MCF 10A (cell line): ENCODE measurements at regions not wholly inside any gene's neighbourhood (a gene's known extent, or its start where the extent isn't known, plus 50 kb on each side); places are given as distances from the start of the nearest gene placed in this dataset.
"Not testable (repeated sequence)": the region's sequence is repeated elsewhere in the genome, so short reads cannot be mapped to it uniquely, and the experiment has no call there.

ENCODE experiments used
- BruUV-seq: library from RNA; stranded (reverse); fragments of 400-500 nt; replicated peaks from 2 replicates; lab custom pipeline; 2021; lab: Mats Ljungman, UMichigan
- CTCF ChIA-PET: fragments of 300-600 bp; sonication (Branson Sonifier 250); formaldehyde crosslinking; extraction: SDS; loops from one replicate; lab custom pipeline; 2021; ENCODE audit warnings: antibody characterized with exemption, inconsistent platforms; lab: Yijun Ruan, JAX
- POLR2A ChIA-PET: fragments of 300-600, 350-650 bp; sonication (Branson Sonifier 250); formaldehyde crosslinking; extraction: SDS; loops from one replicate; lab custom pipeline; 2020; ENCODE audit warnings: antibody characterized with exemption, inconsistent platforms; lab: Yijun Ruan, JAX
- DNase-seq: peaks from one replicate; pipeline ENCODE4 v3.0.0-alpha.2; 2018; ENCODE audit not compliant: unreplicated experiment
- H3K27ac Mint-ChIP-seq: one replicate; pipeline ENCODE4 v1.8.0; 2022; ENCODE audit warnings: mild to moderate bottlenecking, low read depth, mixed read lengths; ENCODE audit not compliant: unreplicated experiment
- H3K27me3 Mint-ChIP-seq: one replicate; pipeline ENCODE4 v1.8.0; 2022; ENCODE audit warnings: mixed read lengths; ENCODE audit not compliant: insufficient read depth, unreplicated experiment
- H3K36me3 Mint-ChIP-seq: one replicate; pipeline ENCODE4 v1.8.0; 2022; ENCODE audit warnings: mild to moderate bottlenecking, moderate library complexity, mixed read lengths; ENCODE audit not compliant: insufficient read depth, unreplicated experiment
- H3K4me1 Mint-ChIP-seq: one replicate; pipeline ENCODE4 v1.8.0; 2022; ENCODE audit warnings: mixed read lengths; ENCODE audit not compliant: insufficient read depth, unreplicated experiment
- H3K4me3 Mint-ChIP-seq: one replicate; pipeline ENCODE4 v1.8.0; 2022; ENCODE audit warnings: mild to moderate bottlenecking, moderate library complexity, mixed read lengths; ENCODE audit not compliant: unreplicated experiment
- H3K9me3 Mint-ChIP-seq: one replicate; pipeline ENCODE4 v1.8.0; 2022; ENCODE audit warnings: mixed read lengths; ENCODE audit not compliant: unreplicated experiment
- CTCF ChIP-seq: fragments of 200-600 bp; IDR thresholded peaks from one replicate; pipeline ENCODE4 v1.8.0; 2022; ENCODE audit warnings: antibody characterized with exemption, mild to moderate bottlenecking; ENCODE audit not compliant: unreplicated experiment
- intact Hi-C: fragments of 100-400 bp; cut with micrococcal nuclease; formaldehyde crosslinking; loops from 2 replicates; pipeline ENCODE4 v1.14.1; 2022

GRCh38 chr22:22316589-22316988 lies 72.0 kb downstream of the VPREB1 start:
- TF ChIP-seq CTCF: no peak
- no peak overlapping the region for H3K4me3 Mint-ChIP-seq
- BruUV-seq: no TSS peak
- no peak overlapping the region for H3K27ac Mint-ChIP-seq
- H3K27me3 Mint-ChIP-seq: no peaks in the 10 kb centered on the region
- DNase-seq: no peak
- no peaks in the 10 kb centered on the region for H3K9me3 Mint-ChIP-seq
- peaks cover 45% of the 10 kb centered on the region for H3K36me3 Mint-ChIP-seq
- no peaks in the 10 kb centered on the region for H3K4me1 Mint-ChIP-seq
- ChIA-PET POLR2A (no interaction called here), CTCF (interaction anchor here (0.9 kb wide), 1 partner anchor 344 kb away, joined by 4 read pairs; no protein-coding TSS in a partner anchor)
- intact Hi-C loops: no loop called here

GRCh38 chr22:22318723-22319465 lies 74.3 kb downstream of the VPREB1 start:
- no peak overlapping the region for H3K27ac Mint-ChIP-seq
- BruUV-seq: no TSS peak
- H3K4me3 Mint-ChIP-seq: no peak overlapping the region
- CTCF ChIA-PET: interaction anchor here (1.1 kb wide), 1 partner anchor 124 kb away, joined by 3 read pairs; no protein-coding TSS in a partner anchor
- no peak for TF ChIP-seq CTCF
- no peaks in the 10 kb centered on the region for H3K4me1 Mint-ChIP-seq
- peaks cover 40% of the 10 kb centered on the region for H3K36me3 Mint-ChIP-seq
- no peaks in the 10 kb centered on the region for H3K9me3 Mint-ChIP-seq
- intact Hi-C loops: no loop called here
- no peaks in the 10 kb centered on the region for H3K27me3 Mint-ChIP-seq
- no peak for DNase-seq
- POLR2A ChIA-PET: interaction anchor here (0.8 kb wide), 1 partner anchor 21 kb away, joined by 3 read pairs; no protein-coding TSS in a partner anchor

- H3K27me3 Mint-ChIP-seq: peaks cover 19% of the 10 kb centered on the region
- DNase-seq: peak; percentile 84
Observed at GRCh38 chr22:22321743-22322611, 77.4 kb downstream of the VPREB1 start.

More at GRCh38 chr22:22321743-22322611, 77.4 kb downstream of the VPREB1 start:
- H3K27ac Mint-ChIP-seq, H3K4me3 Mint-ChIP-seq, POLR2A ChIA-PET, H3K9me3 Mint-ChIP-seq, BruUV-seq, H3K4me1 Mint-ChIP-seq: not testable (repeated sequence)
- peak; percentile 89 for TF ChIP-seq CTCF
- intact Hi-C loops: loop anchor here (1.0 kb wide), 1 partner anchor 114 kb away; no protein-coding TSS in a partner anchor
- CTCF ChIA-PET: interaction anchor here (0.6 to 1.9 kb wide), 18 partner anchors 10 to 1679 kb away, joined by 3 to 12 read pairs (median 3); no protein-coding TSS in a partner anchor
- H3K36me3 Mint-ChIP-seq: peaks cover 30% of the 10 kb centered on the region
